SK-N-MC (cell line): ENCODE measurements at regions not wholly inside any gene's neighbourhood (a gene's known extent, or its start where the extent isn't known, plus 50 kb on each side); places are given as distances from the start of the nearest gene placed in this dataset.
A peak's percentile ranks its signal among the peaks of the same experiment; 100 is the strongest.

Experiments used
- DNase-seq: peaks from one replicate; pipeline ENCODE4 v3.0.0-alpha.2; 2011; ENCODE audit warnings: low read depth, low spot score
- H3K27ac ChIP-seq: fragments of 200-600 bp; sonication (generic); 2 replicates; pipeline ENCODE4 v1.5.1; 2016; ENCODE audit warnings: mixed run types
- H3K36me3 ChIP-seq: fragments of 200-600 bp; sonication (generic); 2 replicates; pipeline ENCODE4 v1.6.1; 2017; ENCODE audit warnings: antibody characterized with exemption, low read length, mixed read lengths; ENCODE audit not compliant: insufficient read depth
- H3K4me3 ChIP-seq: fragments of 200-600 bp; sonication (generic); 2 replicates; pipeline ENCODE4 v1.5.1; 2016
- H3K9ac ChIP-seq: fragments of 200-600 bp; sonication (generic); 2 replicates; pipeline ENCODE4 v1.8.0; 2017; ENCODE audit warnings: mixed run types, mixed read lengths; ENCODE audit not compliant: insufficient read length
- H3K9me3 ChIP-seq: fragments of 200-600 bp; sonication (generic); 2 replicates; pipeline ENCODE4 v1.6.1; 2017; ENCODE audit warnings: low read depth, mild to moderate bottlenecking, antibody characterized with exemption, low read length, moderate library complexity, mixed read lengths
- EZH2 ChIP-seq: fragments of 200-600 bp; sonication (generic); IDR thresholded peaks from one replicate; pipeline ENCODE4 v1.6.1; 2017; ENCODE audit warnings: antibody characterized with exemption
- FOXP2 ChIP-seq: optimal IDR thresholded peaks from 2 replicates; pipeline ENCODE3; 2011; ENCODE audit warnings: mild to moderate bottlenecking, moderate library complexity; ENCODE audit not compliant: insufficient read depth; ENCODE audit errors: extremely low read length, control extremely low read depth
- POLR2AphosphoS5 ChIP-seq: IDR thresholded peaks from 2 replicates; pipeline ENCODE4 v1.6.1; 2012; ENCODE audit warnings: mild to moderate bottlenecking, low read depth, low read length, borderline replicate concordance

- Histone ChIP-seq H3K27ac (no peak overlapping the region), H3K9me3 (no peaks in the 10 kb centered on the region), H3K9ac (no peak overlapping the region), H3K4me3 (no peak overlapping the region), H3K36me3 (no peaks in the 10 kb centered on the region)
- no peak for TF ChIP-seq POLR2AphosphoS5
- TF ChIP-seq EZH2: no peak
- no peak for TF ChIP-seq FOXP2
- DNase-seq: no peak
Observed at GRCh38 chr1:106883208-106883607, 173.3 kb upstream of the PRMT6 start.

DNA sequence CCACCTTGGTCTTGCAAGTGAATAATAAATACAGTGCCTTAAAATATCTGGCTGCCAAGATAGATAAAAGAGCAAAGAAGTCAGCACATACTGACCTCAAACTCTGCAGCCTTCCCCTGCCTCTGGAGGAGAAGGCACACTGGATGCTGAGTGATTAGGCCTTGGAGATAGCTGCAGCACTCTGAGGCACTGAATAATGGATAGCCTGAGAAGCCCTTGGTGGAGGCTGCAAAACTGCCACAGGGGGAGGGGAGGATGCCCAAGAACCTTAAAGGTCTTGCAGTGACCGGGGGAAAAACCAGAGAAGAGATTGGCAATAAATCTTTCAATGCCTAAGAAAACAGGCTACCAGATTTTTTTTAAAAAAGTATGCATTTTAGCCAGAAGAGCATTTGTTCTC, 167.4 kb upstream of the PRMT6 start:
- H3K9ac ChIP-seq: no peak overlapping the region
- no peaks in the 10 kb centered on the region for H3K36me3 ChIP-seq
- TF ChIP-seq FOXP2 (no peak), POLR2AphosphoS5 (no peak), EZH2 (no peak)
- no peaks in the 10 kb centered on the region for H3K9me3 ChIP-seq
- no peak overlapping the region for H3K27ac ChIP-seq
- no peak overlapping the region for H3K4me3 ChIP-seq
- no peak for DNase-seq

DNA sequence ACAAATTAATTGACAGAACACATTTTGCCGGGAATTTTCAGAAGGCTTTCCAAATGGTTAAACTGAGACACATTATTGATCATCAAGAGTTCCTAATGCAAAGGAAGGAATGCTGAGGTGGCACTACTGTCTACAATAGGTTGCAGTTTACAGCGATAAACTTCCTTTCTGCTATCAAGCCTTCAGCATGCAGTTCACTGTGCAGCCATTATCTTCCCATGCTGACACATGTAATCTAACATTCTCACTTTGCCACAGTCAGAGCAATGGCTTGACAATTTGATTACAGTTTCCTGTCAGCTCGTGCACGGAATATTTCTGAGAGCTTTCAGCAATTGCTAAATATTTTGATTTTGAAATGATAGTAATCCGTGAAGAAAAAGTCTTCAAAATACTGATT, 166.9 kb upstream of the PRMT6 start:
- H3K36me3 ChIP-seq: no peaks in the 10 kb centered on the region
- no peak overlapping the region for H3K9ac ChIP-seq
- no peak overlapping the region for H3K27ac ChIP-seq
- H3K9me3 ChIP-seq: no peaks in the 10 kb centered on the region
- no peak for DNase-seq
- no peak overlapping the region for H3K4me3 ChIP-seq
- TF ChIP-seq POLR2AphosphoS5 (no peak), EZH2 (no peak), FOXP2 (no peak)

GRCh38 chr1:106897976-106898375, 158.5 kb upstream of the PRMT6 start:
- H3K9ac ChIP-seq: no peak overlapping the region
- DNase-seq: no peak
- 0 out of 2 replicates have a peak, but pooled peaks cover 2% of the 10 kb centered on the region for H3K9me3 ChIP-seq
- no peak for TF ChIP-seq EZH2
- TF ChIP-seq POLR2AphosphoS5: no peak
- no peak for TF ChIP-seq FOXP2
- no peak overlapping the region for H3K4me3 ChIP-seq
- H3K36me3 ChIP-seq: no peaks in the 10 kb centered on the region
- H3K27ac ChIP-seq: peak overlapping the region; percentile 52; the same call in 1 of the 2 replicates

DNA sequence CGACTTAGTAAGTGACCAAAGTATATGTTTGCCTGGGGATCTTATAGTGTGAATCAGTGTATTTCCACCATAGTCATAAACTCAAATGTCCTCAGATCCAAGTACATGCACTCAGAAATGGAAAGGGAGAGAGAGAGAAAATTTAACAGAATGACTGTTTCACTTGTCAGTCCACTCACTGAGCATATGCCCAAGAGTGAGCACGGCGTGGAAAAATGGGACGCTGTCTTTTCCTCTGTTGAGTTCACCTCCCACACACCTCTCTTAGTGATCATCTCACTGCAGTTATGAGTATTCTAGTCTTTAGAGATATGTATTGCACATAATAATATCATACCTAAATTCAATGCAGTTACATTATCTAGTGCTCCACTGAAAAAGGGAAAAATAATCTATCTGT, 156.8 kb upstream of the PRMT6 start:
- Histone ChIP-seq H3K9ac (no peak overlapping the region), H3K4me3 (no peak overlapping the region), H3K36me3 (no peaks in the 10 kb centered on the region), H3K27ac (no peak overlapping the region), H3K9me3 (0 out of 2 replicates have a peak, but pooled peaks cover 2% of the 10 kb centered on the region)
- TF ChIP-seq FOXP2 (no peak), POLR2AphosphoS5 (no peak), EZH2 (no peak)
- DNase-seq: no peak

DNA sequence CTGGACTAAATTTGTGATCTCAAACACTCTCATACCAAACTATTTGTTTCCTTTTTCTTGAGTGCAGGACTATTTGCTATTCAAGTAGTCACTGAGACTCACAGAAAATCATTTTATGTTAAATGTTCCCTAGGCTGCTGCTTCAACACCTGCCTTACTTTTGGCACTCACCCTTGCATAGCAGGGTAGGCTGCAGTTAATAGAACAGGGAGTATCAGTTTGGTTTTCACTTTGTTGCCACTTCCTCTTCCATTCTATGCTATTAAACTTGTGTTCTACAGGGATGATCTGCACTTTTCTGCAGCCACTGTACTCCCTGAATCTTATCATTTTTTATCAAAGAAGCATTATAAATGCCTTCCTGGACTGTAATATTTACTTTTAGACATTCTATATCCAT, 148.7 kb upstream of the PRMT6 start:
- Histone ChIP-seq H3K27ac (no peak overlapping the region), H3K4me3 (no peak overlapping the region), H3K36me3 (no peaks in the 10 kb centered on the region), H3K9ac (no peak overlapping the region), H3K9me3 (no peaks in the 10 kb centered on the region)
- TF ChIP-seq FOXP2 (no peak), EZH2 (no peak), POLR2AphosphoS5 (no peak)
- DNase-seq: no peak

DNA sequence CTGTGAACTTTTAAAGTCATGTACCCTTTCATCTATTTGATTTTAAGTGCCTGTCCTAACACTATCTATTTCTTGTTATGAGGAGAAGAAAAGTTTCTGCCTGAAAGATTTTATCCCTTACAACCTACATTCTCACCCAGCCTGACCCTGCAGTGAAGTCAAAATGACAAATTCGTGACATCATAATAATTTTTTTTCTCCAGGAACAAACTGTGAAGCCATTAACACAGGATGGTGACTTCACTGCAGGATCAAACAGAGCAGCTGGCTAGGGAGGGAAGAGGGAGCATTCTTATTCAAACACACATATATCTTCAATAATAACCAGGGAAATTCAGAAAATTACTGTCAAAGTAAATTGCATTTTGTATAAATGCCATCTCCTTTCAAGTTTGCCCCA, 147.8 kb upstream of the PRMT6 start:
- no peak for DNase-seq
- H3K4me3 ChIP-seq: no peak overlapping the region
- no peak for TF ChIP-seq FOXP2
- no peak for TF ChIP-seq EZH2
- TF ChIP-seq POLR2AphosphoS5: no peak
- no peak overlapping the region for H3K9ac ChIP-seq
- no peak overlapping the region for H3K27ac ChIP-seq
- no peaks in the 10 kb centered on the region for H3K36me3 ChIP-seq
- no peaks in the 10 kb centered on the region for H3K9me3 ChIP-seq

- H3K4me3 ChIP-seq: no peak overlapping the region
- H3K36me3 ChIP-seq: no peaks in the 10 kb centered on the region
- no peaks in the 10 kb centered on the region for H3K9me3 ChIP-seq
- no peak for TF ChIP-seq FOXP2
- no peak for TF ChIP-seq POLR2AphosphoS5
- TF ChIP-seq EZH2: no peak
- H3K27ac ChIP-seq: no peak overlapping the region
- no peak overlapping the region for H3K9ac ChIP-seq
- no peak for DNase-seq
Observed at GRCh38 chr1:106910798-106911197, 145.7 kb upstream of the PRMT6 start.

DNA sequence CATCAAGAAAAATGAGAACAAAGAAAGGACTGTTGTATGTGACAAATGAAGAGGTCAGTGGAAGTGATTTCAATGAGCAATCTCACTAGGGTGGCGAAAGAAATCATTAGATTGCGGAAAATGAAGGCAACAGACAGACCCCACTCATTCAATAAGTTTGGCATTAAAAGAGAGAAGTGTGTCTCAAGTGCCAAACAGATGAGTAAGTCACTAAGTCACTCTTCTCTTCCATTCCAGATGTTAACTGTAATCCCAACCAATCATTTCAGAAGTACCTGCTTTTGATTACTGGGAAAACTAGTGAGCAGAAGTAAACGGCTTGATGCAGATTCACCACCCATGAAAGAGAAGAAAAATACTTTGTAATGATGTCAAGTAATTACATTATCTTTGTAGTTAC, 144.3 kb upstream of the PRMT6 start:
- DNase-seq: no peak
- TF ChIP-seq POLR2AphosphoS5 (no peak), EZH2 (no peak), FOXP2 (no peak)
- H3K36me3 ChIP-seq: no peaks in the 10 kb centered on the region
- no peaks in the 10 kb centered on the region for H3K9me3 ChIP-seq
- H3K27ac ChIP-seq: no peak overlapping the region
- H3K4me3 ChIP-seq: no peak overlapping the region
- no peak overlapping the region for H3K9ac ChIP-seq

- Histone ChIP-seq H3K4me3 (no peak overlapping the region), H3K9me3 (no peaks in the 10 kb centered on the region; the same call in 1 of the 2 replicates), H3K27ac (no peak overlapping the region; the same call in 1 of the 2 replicates), H3K9ac (no peak overlapping the region), H3K36me3 (no peaks in the 10 kb centered on the region; the same call in 1 of the 2 replicates)
- TF ChIP-seq FOXP2 (no peak), POLR2AphosphoS5 (no peak), EZH2 (no peak)
- no peak for DNase-seq
Observed at GRCh38 chr1:106921186-106921585, 135.3 kb upstream of the PRMT6 start.
